ENCODE measurements at regions not wholly inside any gene's neighbourhood (a gene's known extent, or its start where the extent isn't known, plus 50 kb on each side); places are given as distances from the start of the nearest gene placed in this dataset.

- peak in 1 of 2 donors; percentile 69 for DNase-seq (ENCODE audit: low read depth in 2 of 2)
- Histone ChIP-seq H4K20me1 (ENCODE audit: control insufficient read depth, extremely low read depth, insufficient read depth, low read length) (no peaks in the 10 kb centered on the region), H3K27me3 (ENCODE audit: control insufficient read depth, insufficient read depth, low read length) (no peaks in the 10 kb centered on the region), H3K79me2 (ENCODE audit: control insufficient read depth, insufficient read depth, low read length) (no peaks in the 10 kb centered on the region), H3K27ac (ENCODE audit: insufficient read depth, low read length) (no peak overlapping the region), H3K9ac (ENCODE audit: insufficient read depth, low read length) (no peak overlapping the region), H3K9me3 (ENCODE audit: control insufficient read depth, insufficient read depth, low read depth, low read length) (no peaks in the 10 kb centered on the region), H3K36me3 (ENCODE audit: control insufficient read depth, insufficient read depth, low read length) (no peaks in the 10 kb centered on the region), H3K4me2 (ENCODE audit: extremely low read depth, insufficient read depth, low read length) (no peak overlapping the region), H3K4me3 (replicated peaks in 1 of 4; ENCODE audit: control extremely low read depth in 1 of 4, insufficient read depth in 1 of 4, low read depth in 3 of 4, low read length in 4 of 4) (no peak overlapping the region), H2AFZ (ENCODE audit: low read length) (no peak overlapping the region), H3K4me1 (ENCODE audit: control insufficient read depth, extremely low read depth, insufficient read depth, low read length) (no peaks in the 10 kb centered on the region)
- no peak for TF ChIP-seq EZH2 (IDR thresholded peaks at IDR 0.05; ENCODE audit: low read length, missing control alignments)
- TF ChIP-seq CTCF (conservative IDR thresholded peaks at IDR 0.05 in 1 of 2, IDR thresholded peaks at IDR 0.05 in 1 of 2; ENCODE audit: low read depth in 1 of 2, low read length in 2 of 2) = no peak
Measured at GRCh38 chr14:42504433-42504832, 897.8 kb downstream of the LRFN5 start.

GRCh38 chr14:42499137-42499536 lies 892.5 kb downstream of the LRFN5 start:
- no peaks in the 10 kb centered on the region for H3K4me1 ChIP-seq (ENCODE audit: control insufficient read depth, extremely low read depth, insufficient read depth, low read length)
- no peaks in the 10 kb centered on the region for H3K36me3 ChIP-seq (ENCODE audit: control insufficient read depth, insufficient read depth, low read length)
- DNase-seq (ENCODE audit: low read depth in 2 of 2) = no peak
- no peak overlapping the region for H3K27ac ChIP-seq (ENCODE audit: insufficient read depth, low read length)
- H3K9me3 ChIP-seq (ENCODE audit: control insufficient read depth, insufficient read depth, low read depth, low read length) = no peaks in the 10 kb centered on the region
- H2AFZ ChIP-seq (ENCODE audit: low read length) = no peak overlapping the region
- no peaks in the 10 kb centered on the region for H4K20me1 ChIP-seq (ENCODE audit: control insufficient read depth, extremely low read depth, insufficient read depth, low read length)
- no peaks in the 10 kb centered on the region for H3K79me2 ChIP-seq (ENCODE audit: control insufficient read depth, insufficient read depth, low read length)
- H3K4me2 ChIP-seq (ENCODE audit: extremely low read depth, insufficient read depth, low read length) = no peak overlapping the region
- H3K27me3 ChIP-seq (ENCODE audit: control insufficient read depth, insufficient read depth, low read length) = no peaks in the 10 kb centered on the region
- H3K4me3 ChIP-seq (replicated peaks in 1 of 4; ENCODE audit: control extremely low read depth in 1 of 4, insufficient read depth in 1 of 4, low read depth in 3 of 4, low read length in 4 of 4) = no peak overlapping the region
- no peak for TF ChIP-seq CTCF (conservative IDR thresholded peaks at IDR 0.05 in 1 of 2, IDR thresholded peaks at IDR 0.05 in 1 of 2; ENCODE audit: low read depth in 1 of 2, low read length in 2 of 2)
- no peak for TF ChIP-seq EZH2 (IDR thresholded peaks at IDR 0.05; ENCODE audit: low read length, missing control alignments)
- H3K9ac ChIP-seq (ENCODE audit: insufficient read depth, low read length) = no peak overlapping the region

GRCh38 chr14:42490536-42490935 lies 883.9 kb downstream of the LRFN5 start:
- TF ChIP-seq EZH2 (IDR thresholded peaks at IDR 0.05; ENCODE audit: low read length, missing control alignments) = no peak
- no peak for TF ChIP-seq CTCF (conservative IDR thresholded peaks at IDR 0.05 in 1 of 2, IDR thresholded peaks at IDR 0.05 in 1 of 2; ENCODE audit: low read depth in 1 of 2, low read length in 2 of 2)
- no peak overlapping the region for H2AFZ ChIP-seq (ENCODE audit: low read length)
- no peaks in the 10 kb centered on the region for H4K20me1 ChIP-seq (ENCODE audit: control insufficient read depth, extremely low read depth, insufficient read depth, low read length)
- H3K36me3 ChIP-seq (ENCODE audit: control insufficient read depth, insufficient read depth, low read length) = no peaks in the 10 kb centered on the region
- no peaks in the 10 kb centered on the region for H3K9me3 ChIP-seq (ENCODE audit: control insufficient read depth, insufficient read depth, low read depth, low read length)
- no peak overlapping the region for H3K4me3 ChIP-seq (replicated peaks in 1 of 4; ENCODE audit: control extremely low read depth in 1 of 4, insufficient read depth in 1 of 4, low read depth in 3 of 4, low read length in 4 of 4)
- H3K4me1 ChIP-seq (ENCODE audit: control insufficient read depth, extremely low read depth, insufficient read depth, low read length) = no peaks in the 10 kb centered on the region
- no peak overlapping the region for H3K4me2 ChIP-seq (ENCODE audit: extremely low read depth, insufficient read depth, low read length)
- H3K27me3 ChIP-seq (ENCODE audit: control insufficient read depth, insufficient read depth, low read length) = no peaks in the 10 kb centered on the region
- no peak overlapping the region for H3K27ac ChIP-seq (ENCODE audit: insufficient read depth, low read length)
- DNase-seq (ENCODE audit: low read depth in 2 of 2) = peak; percentile 57 to 79
- no peak overlapping the region for H3K9ac ChIP-seq (ENCODE audit: insufficient read depth, low read length)
- no peaks in the 10 kb centered on the region for H3K79me2 ChIP-seq (ENCODE audit: control insufficient read depth, insufficient read depth, low read length)
